Lower lobe of right lung (tissue), 2 donors: ENCODE measurements at regions not wholly inside any gene's neighbourhood (a gene's known extent, or its start where the extent isn't known, plus 50 kb on each side); places are given as distances from the start of the nearest gene placed in this dataset.

Source experiments
- ATAC-seq, 2 donors: fragments of 200-7000 bp; cut with Tn5 transposase; one replicate each; pipeline ENCODE4 v1.9.1; 2020 to 2022; ENCODE audit warnings: mild to moderate bottlenecking in 2 of 2, moderate library complexity in 2 of 2
- DNase-seq: peaks from one replicate; pipeline ENCODE4 v3.0.0-alpha.2; 2020
- H3K27ac ChIP-seq: fragments of 200-600 bp; one replicate; pipeline ENCODE4 v1.8.0; 2022
- H3K27me3 ChIP-seq: fragments of 200-600 bp; one replicate; pipeline ENCODE4 v1.8.0; 2022; ENCODE audit warnings: low read depth
- H3K36me3 ChIP-seq: fragments of 200-600 bp; one replicate; pipeline ENCODE4 v1.8.0; 2022; ENCODE audit warnings: mild to moderate bottlenecking
- H3K4me1 ChIP-seq: fragments of 200-600 bp; one replicate; pipeline ENCODE4 v1.8.0; 2022
- H3K4me3 ChIP-seq: fragments of 200-600 bp; one replicate; pipeline ENCODE4 v1.8.0; 2022; ENCODE audit warnings: mild to moderate bottlenecking
- H3K9me3 ChIP-seq: fragments of 200-600 bp; one replicate; pipeline ENCODE4 v1.8.0; 2022
- intact Hi-C: fragments of 100-400 bp; cut with DNase I; formaldehyde crosslinking; loops from one replicate; pipeline ENCODE4 v1.11.0; 2022
- TF ChIP-seq, protein P1 (sequence below): fragments of 200-600 bp; IDR thresholded peaks from one replicate; pipeline ENCODE4 v1.8.0; 2022; ENCODE audit warnings: antibody characterized with exemption, mild to moderate bottlenecking
- donor health status: DM: no; HTN: yes; CAD: no; lungs with severe emphysema.

GRCh38 chr14:59009967-59010366 lies 178.5 kb upstream of the DAAM1 start:
- peaks cover 15% of the 10 kb centered on the region for H3K9me3 ChIP-seq
- intact Hi-C loops: no loop called here
- no peaks in the 10 kb centered on the region for H3K27me3 ChIP-seq
- no peak for ATAC-seq
- DNase-seq: no peak
- no peak overlapping the region for H3K4me3 ChIP-seq
- TF ChIP-seq, protein P1, sequence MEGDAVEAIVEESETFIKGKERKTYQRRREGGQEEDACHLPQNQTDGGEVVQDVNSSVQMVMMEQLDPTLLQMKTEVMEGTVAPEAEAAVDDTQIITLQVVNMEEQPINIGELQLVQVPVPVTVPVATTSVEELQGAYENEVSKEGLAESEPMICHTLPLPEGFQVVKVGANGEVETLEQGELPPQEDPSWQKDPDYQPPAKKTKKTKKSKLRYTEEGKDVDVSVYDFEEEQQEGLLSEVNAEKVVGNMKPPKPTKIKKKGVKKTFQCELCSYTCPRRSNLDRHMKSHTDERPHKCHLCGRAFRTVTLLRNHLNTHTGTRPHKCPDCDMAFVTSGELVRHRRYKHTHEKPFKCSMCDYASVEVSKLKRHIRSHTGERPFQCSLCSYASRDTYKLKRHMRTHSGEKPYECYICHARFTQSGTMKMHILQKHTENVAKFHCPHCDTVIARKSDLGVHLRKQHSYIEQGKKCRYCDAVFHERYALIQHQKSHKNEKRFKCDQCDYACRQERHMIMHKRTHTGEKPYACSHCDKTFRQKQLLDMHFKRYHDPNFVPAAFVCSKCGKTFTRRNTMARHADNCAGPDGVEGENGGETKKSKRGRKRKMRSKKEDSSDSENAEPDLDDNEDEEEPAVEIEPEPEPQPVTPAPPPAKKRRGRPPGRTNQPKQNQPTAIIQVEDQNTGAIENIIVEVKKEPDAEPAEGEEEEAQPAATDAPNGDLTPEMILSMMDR: no peak
- no peaks in the 10 kb centered on the region for H3K4me1 ChIP-seq
- no peak overlapping the region for H3K27ac ChIP-seq
- H3K36me3 ChIP-seq: no peaks in the 10 kb centered on the region

DNA sequence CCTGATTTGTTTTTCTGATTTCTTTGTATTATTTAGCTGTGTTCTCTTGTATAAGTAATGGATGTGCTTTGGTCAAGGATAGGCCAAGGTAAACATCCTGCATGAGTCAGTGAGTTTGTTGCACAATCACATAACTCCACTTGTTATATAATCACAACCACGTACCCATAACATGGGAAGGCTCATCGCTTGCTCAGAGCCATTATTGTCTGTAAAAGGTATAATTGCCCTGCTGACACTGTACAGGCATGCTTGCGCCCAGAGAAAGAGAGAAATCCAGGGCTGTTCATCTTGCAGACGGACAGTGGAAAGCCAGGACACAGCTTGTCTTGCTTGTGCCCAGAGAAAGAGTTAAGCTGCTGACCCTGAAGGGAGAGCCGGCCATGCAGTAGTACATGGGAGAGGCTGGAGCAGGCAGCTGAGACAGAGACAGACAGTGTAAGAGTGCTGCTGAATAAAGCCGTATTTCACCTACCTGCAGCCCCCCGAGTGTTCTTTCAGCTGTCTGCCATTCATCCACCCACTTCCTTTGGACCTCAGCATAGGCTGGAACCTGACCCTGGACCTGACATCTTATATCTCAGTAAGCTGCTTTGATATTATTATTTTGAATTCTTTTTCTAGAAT lies 174.7 kb upstream of the DAAM1 start:
- no peak for DNase-seq
- ATAC-seq: no peak
- Histone ChIP-seq H3K27me3 (no peaks in the 10 kb centered on the region), H3K27ac (no peak overlapping the region), H3K9me3 (peaks cover 15% of the 10 kb centered on the region), H3K4me1 (no peaks in the 10 kb centered on the region), H3K4me3 (no peak overlapping the region), H3K36me3 (no peaks in the 10 kb centered on the region)
- intact Hi-C loops: no loop called here
- TF ChIP-seq, protein P1: no peak

DNA sequence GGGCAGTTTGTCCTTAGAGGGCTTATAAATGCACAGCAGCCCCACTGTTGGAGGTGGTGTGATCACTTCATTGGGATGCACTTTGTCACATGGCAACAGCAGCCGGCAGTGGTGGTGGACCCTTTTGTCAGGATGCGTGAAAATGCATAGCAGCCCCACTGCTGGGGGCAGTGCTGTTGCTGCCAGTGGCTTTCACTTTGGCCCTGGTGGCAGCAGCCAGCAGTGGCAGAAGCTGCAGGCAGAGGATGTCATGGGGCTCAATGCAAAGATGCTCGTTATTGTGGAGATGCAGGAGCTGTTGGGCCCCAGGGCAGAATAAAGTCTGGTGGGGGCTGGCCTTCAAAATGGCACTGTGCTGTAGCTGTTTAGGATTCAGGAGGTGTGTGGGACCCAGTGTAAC lies 173.0 kb upstream of the DAAM1 start:
- ATAC-seq (no peak), DNase-seq (no peak)
- no peaks in the 10 kb centered on the region for H3K4me1 ChIP-seq
- intact Hi-C loops: no loop called here
- no peak overlapping the region for H3K4me3 ChIP-seq
- H3K36me3 ChIP-seq: no peaks in the 10 kb centered on the region
- H3K27ac ChIP-seq: no peak overlapping the region
- no peaks in the 10 kb centered on the region for H3K27me3 ChIP-seq
- peaks cover 15% of the 10 kb centered on the region for H3K9me3 ChIP-seq
- TF ChIP-seq, protein P1: no peak

- intact Hi-C loops: no loop called here
- H3K36me3 ChIP-seq: no peaks in the 10 kb centered on the region
- H3K4me3 ChIP-seq: no peak overlapping the region
- ATAC-seq (no peak), DNase-seq (no peak)
- H3K27ac ChIP-seq: no peak overlapping the region
- peaks cover 10% of the 10 kb centered on the region for H3K9me3 ChIP-seq
- TF ChIP-seq, protein P1: no peak
- no peaks in the 10 kb centered on the region for H3K4me1 ChIP-seq
- no peaks in the 10 kb centered on the region for H3K27me3 ChIP-seq
These were observed 171.0 kb upstream of the DAAM1 start for GRCh38 chr14:59017285-59017965.

- TF ChIP-seq, protein P1: no peak
- Histone ChIP-seq H3K4me1 (no peaks in the 10 kb centered on the region), H3K4me3 (no peak overlapping the region), H3K9me3 (peaks cover 4% of the 10 kb centered on the region), H3K27me3 (no peaks in the 10 kb centered on the region), H3K27ac (no peak overlapping the region), H3K36me3 (no peaks in the 10 kb centered on the region)
- intact Hi-C loops: no loop called here
- ATAC-seq: no peak
- DNase-seq: no peak
These were observed 170.0 kb upstream of the DAAM1 start for GRCh38 chr14:59018460-59018859.
